AG04449 (cell line): ENCODE measurements at regions not wholly inside any gene's neighbourhood (a gene's known extent, or its start where the extent isn't known, plus 50 kb on each side); places are given as distances from the start of the nearest gene placed in this dataset.

Experiments used
- CTCF ChIA-PET: fragments of 350-600 bp; formaldehyde crosslinking; extraction: SDS; loops from one replicate; lab custom pipeline; 2021; ENCODE audit warnings: antibody characterized with exemption; lab: Yijun Ruan, JAX
- POLR2A ChIA-PET: fragments of 400-600, 350-600 bp; formaldehyde crosslinking; extraction: SDS; loops from one replicate; lab custom pipeline; 2020; ENCODE audit warnings: antibody characterized with exemption, inconsistent platforms; lab: Yijun Ruan, JAX
- DNase-seq: peaks from one replicate; pipeline ENCODE4 v3.0.0-alpha.2; 2010; ENCODE audit warnings: low read depth, low spot score
- H3K4me3 ChIP-seq: 2 replicates; pipeline ENCODE4 v1.5.1; 2011; ENCODE audit warnings: low read depth, mild to moderate bottlenecking, control low read depth, low read length
- TF ChIP-seq, protein P1 (sequence below): IDR thresholded peaks from one replicate; pipeline ENCODE4 v1.5.1; 2011; ENCODE audit warnings: mild to moderate bottlenecking, moderate library complexity, low read length, control low read depth, inconsistent platforms; ENCODE audit not compliant: insufficient read depth; ENCODE audit errors: missing control alignments

DNA sequence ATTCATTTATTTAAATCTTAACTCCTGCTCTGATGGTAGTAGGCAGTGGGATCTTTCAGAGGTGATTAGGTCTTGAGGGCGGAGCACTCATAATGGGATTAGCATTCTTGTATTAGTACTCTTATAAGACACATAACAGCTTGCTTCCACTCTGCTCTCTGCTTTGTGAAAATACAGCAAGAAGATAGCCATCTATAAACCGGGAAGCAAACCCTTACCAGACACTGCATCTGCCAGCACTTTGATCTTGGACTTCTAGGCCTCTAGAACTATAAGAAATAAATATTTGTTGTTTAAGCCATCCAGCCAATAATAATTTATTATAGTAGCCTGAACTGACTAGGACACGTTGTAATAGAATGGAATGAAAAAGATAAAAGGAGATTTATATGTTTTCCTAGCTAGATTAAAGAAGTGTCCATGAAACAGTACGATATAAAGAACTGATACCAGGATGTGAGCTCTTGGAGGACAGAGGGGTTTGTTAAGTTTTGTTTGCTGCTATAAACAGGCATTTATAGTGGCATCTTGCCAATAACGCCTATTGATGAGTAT lies 869.9 kb downstream of the MRPL39 start:
- POLR2A ChIA-PET = interaction anchor here (0.7 kb wide), 1 partner anchor 853 kb away, joined by 3 read pairs; no protein-coding TSS in a partner anchor

DNA sequence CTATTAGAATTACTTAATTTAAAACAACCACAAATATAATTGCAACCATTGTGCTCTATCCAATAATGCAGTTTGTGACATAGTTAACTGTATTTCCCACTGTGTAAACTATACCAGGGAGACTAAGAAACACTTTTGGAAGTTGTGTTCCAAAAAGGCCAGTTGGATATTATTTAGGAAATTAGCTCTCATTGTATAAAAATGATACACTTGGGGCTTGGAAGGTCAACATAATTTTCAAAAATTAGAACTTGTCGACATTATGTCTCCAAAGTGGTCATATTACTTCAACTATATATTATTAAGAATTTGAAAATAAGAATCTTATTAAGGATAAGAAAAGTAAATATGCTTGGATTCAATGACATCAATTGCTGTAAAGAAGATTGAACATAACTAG lies 876.6 kb downstream of the MRPL39 start:
- TF ChIP-seq, protein P1, sequence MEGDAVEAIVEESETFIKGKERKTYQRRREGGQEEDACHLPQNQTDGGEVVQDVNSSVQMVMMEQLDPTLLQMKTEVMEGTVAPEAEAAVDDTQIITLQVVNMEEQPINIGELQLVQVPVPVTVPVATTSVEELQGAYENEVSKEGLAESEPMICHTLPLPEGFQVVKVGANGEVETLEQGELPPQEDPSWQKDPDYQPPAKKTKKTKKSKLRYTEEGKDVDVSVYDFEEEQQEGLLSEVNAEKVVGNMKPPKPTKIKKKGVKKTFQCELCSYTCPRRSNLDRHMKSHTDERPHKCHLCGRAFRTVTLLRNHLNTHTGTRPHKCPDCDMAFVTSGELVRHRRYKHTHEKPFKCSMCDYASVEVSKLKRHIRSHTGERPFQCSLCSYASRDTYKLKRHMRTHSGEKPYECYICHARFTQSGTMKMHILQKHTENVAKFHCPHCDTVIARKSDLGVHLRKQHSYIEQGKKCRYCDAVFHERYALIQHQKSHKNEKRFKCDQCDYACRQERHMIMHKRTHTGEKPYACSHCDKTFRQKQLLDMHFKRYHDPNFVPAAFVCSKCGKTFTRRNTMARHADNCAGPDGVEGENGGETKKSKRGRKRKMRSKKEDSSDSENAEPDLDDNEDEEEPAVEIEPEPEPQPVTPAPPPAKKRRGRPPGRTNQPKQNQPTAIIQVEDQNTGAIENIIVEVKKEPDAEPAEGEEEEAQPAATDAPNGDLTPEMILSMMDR = no peak
- ChIA-PET CTCF (no interaction called here), POLR2A (no interaction called here)
- no peak for DNase-seq
- H3K4me3 ChIP-seq = no peak overlapping the region

More for the DNA sequence above, 869.9 kb downstream of the MRPL39 start:
- CTCF ChIA-PET = no interaction called here
- DNase-seq = no peak
- TF ChIP-seq, protein P1 = no peak
- no peak overlapping the region for H3K4me3 ChIP-seq

DNA sequence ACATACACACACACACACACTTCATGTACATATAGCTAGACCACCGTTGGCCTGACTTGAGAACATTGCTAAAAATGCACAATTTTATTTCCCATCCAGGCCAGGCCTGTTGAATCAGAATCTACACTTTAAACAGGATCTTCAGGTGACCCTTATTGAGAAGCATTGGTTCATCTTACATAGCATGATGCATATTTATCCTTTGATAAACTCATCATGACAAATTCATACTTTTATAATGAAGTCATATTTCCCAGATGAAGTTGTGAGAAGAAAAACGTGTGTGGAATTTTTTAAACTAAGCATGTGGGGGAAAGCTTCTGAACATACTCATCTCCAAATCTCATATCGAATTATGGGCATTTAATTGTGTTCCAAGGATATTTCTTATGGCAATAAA lies 877.7 kb downstream of the MRPL39 start:
- ChIA-PET CTCF (interaction anchor here (0.6 kb wide), 1 partner anchor 684 kb away, joined by 3 read pairs; no protein-coding TSS in a partner anchor), POLR2A (no interaction called here)
- DNase-seq = peak; percentile 9
- TF ChIP-seq, protein P1 = no peak
- no peak overlapping the region for H3K4me3 ChIP-seq

DNA sequence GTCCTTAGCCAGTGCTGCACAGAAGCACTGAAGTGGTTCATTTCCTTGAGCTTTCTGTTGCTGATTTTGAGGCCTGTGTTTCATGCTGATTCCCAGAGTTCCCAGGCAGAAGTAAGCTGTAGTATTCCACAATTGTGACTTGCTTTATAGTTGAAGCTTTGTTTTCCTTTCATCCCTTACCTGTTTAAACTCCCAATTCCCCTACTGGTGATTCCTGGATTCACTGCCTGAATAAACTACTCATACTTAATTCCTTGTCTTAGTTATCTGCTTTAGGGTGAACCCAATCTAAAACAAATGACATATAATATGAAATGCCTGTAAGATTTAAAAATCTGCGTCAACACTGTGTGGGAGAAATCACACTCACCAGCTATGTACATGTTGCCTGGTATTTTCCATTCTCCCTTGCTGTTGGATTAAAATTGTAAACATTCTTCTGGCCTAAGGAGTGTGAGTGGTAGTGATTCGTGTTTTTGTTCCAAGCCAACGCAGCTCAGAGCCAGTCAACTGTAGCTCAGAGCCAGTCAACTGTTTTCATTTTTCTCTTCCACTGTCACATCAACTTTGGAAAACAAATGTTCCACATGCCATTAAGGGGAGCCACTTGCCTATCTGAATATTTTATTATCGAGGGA lies 879.4 kb downstream of the MRPL39 start:
- POLR2A ChIA-PET = no interaction called here
- TF ChIP-seq, protein P1 = no peak
- peak; percentile 37 for DNase-seq
- CTCF ChIA-PET = no interaction called here
- no peak overlapping the region for H3K4me3 ChIP-seq

DNA sequence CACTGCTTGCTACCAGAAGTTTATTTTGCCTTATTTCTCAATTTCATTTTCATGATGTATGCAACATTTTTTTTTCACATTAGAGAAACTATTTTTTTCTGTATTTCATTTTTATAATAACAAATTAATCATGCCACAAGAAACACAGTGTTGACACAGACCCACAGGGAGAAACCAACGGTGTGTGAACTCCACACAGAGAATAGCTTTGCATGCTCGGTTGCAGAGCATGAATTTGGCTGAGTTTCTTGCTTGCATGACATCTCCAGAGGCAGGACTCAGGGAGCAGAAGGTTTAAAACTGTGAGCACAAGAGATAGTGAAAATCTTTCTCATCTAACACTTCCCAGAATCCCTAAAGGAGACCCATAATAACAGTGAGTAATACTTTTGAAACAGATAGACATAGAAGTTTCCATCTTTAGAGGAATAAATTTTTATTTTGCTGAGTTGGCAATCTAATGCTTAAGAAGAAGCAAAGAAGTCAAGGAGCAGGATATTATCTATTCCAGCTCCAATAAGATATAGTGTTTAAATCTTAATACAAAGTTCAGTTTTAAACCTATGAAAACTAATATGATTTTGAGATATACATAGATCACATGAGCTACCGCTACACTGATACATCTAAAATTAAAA lies 890.9 kb downstream of the MRPL39 start:
- CTCF ChIA-PET = no interaction called here
- POLR2A ChIA-PET = no interaction called here
- no peak overlapping the region for H3K4me3 ChIP-seq
- TF ChIP-seq, protein P1 = no peak
- peak; percentile 14 for DNase-seq

DNA sequence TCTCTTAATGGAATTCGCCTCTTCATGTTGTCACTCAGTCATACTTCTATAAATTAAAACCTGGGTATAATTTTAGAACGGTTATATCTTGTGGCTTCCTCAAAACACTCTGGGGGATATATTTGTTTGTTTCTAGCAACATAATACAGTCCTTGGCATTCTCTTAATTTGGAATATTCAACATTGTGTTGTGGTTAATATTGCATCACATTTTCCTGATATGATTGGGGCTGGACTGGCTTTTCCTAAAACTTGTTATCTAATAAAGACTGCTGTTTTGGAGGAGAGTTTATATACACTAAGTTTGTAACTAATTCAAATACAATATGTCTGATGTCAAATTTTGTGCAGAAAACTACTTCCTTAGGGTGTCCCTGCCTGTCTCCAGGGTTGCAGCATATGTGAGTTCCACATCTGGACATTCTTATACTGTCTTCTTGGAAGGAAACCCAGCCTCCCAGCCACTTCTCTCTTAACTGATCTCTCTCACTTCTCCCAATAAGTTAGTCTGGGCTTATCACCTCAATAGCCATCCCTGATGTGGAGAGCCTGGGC lies 892.6 kb downstream of the MRPL39 start:
- CTCF ChIA-PET = no interaction called here
- no peak overlapping the region for H3K4me3 ChIP-seq
- no peak for DNase-seq
- POLR2A ChIA-PET = no interaction called here
- TF ChIP-seq, protein P1 = no peak
